SH-SY5Y (cell line): ENCODE measurements at regions not wholly inside any gene's neighbourhood (a gene's known extent, or its start where the extent isn't known, plus 50 kb on each side); places are given as distances from the start of the nearest gene placed in this dataset.

Experiments
- GATA2 ChIP-seq: IDR thresholded peaks from 2 replicates; pipeline ENCODE4 v1.6.1; 2011; ENCODE audit warnings: mild to moderate bottlenecking, low read depth, low read length
- GATA3 ChIP-seq: IDR thresholded peaks from 2 replicates; pipeline ENCODE4 v1.6.1; 2011; ENCODE audit warnings: low read depth, mild to moderate bottlenecking, low read length, moderate library complexity

DNA sequence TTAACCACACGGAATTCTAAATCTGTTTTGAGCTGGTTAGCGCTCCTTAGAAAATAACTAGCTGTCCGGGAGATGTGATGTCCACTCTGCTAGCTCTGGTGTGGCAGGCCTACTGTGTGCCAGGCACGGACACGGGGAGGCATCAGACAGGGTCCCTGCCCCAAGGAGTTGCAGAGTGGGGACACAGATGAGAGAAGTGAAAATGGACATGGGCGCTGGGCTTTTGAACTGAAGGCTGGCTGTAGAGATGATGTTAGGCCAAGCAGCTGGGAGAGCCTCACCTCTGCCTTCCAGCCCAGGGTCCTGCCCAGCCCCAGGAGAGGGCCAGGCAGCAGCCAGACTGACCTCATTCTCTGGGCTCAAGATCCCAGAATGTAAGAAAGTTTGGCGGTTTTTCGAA, 368.6 kb downstream of the CTTN start:
- TF ChIP-seq GATA3 (no peak), GATA2 (no peak)
